GM06990 (cell line): ENCODE measurements at regions not wholly inside any gene's neighbourhood (a gene's known extent, or its start where the extent isn't known, plus 50 kb on each side); places are given as distances from the start of the nearest gene placed in this dataset.

ENCODE experiments used
- DNase-seq: peaks from one replicate; pipeline ENCODE4 v3.0.0-alpha.2; 2011; ENCODE audit not compliant: insufficient read length; ENCODE audit errors: extremely low read depth
- H3K27me3 ChIP-seq: replicated peaks from 2 replicates; pipeline ENCODE4 v1.6.0; 2011; ENCODE audit warnings: low read length; ENCODE audit not compliant: control insufficient read depth, insufficient read depth
- H3K36me3 ChIP-seq: 2 replicates; pipeline ENCODE4 v1.5.1; 2011; ENCODE audit warnings: low read length; ENCODE audit not compliant: control insufficient read depth, insufficient read depth
- H3K4me3 ChIP-seq: replicated peaks from 2 replicates; pipeline ENCODE4 v1.5.1; 2011; ENCODE audit warnings: low read depth, mild to moderate bottlenecking, control low read depth, low read length
- TF ChIP-seq, protein P1 (sequence below): IDR thresholded peaks from 2 replicates; pipeline ENCODE4 v1.5.1; 2011; ENCODE audit warnings: low read length, control low read depth, mild to moderate bottlenecking, inconsistent platforms; ENCODE audit not compliant: insufficient read depth, poor library complexity, severe bottlenecking

DNA sequence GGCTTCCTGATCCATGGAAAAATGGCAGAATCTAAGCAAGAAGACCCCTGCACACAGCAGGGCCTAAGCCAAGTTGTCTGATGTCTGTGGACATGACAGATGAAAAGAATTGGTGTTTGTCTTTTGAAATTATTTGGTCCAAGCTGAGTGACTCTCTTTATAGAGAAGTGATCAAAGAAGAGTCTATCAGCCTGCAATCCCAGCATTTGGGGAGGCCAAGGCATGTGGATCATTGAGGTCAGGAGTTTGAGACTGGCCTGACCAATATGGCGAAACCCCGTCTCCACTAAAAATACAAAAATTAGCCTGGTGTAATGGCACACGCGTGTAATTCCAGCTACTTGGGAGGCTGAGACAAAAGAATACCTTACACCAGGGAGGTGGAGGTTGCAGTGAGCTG is 64.8 kb upstream of the TUNAR start:
- no peak overlapping the region for H3K4me3 ChIP-seq
- no peaks in the 10 kb centered on the region for H3K36me3 ChIP-seq
- TF ChIP-seq, protein P1, sequence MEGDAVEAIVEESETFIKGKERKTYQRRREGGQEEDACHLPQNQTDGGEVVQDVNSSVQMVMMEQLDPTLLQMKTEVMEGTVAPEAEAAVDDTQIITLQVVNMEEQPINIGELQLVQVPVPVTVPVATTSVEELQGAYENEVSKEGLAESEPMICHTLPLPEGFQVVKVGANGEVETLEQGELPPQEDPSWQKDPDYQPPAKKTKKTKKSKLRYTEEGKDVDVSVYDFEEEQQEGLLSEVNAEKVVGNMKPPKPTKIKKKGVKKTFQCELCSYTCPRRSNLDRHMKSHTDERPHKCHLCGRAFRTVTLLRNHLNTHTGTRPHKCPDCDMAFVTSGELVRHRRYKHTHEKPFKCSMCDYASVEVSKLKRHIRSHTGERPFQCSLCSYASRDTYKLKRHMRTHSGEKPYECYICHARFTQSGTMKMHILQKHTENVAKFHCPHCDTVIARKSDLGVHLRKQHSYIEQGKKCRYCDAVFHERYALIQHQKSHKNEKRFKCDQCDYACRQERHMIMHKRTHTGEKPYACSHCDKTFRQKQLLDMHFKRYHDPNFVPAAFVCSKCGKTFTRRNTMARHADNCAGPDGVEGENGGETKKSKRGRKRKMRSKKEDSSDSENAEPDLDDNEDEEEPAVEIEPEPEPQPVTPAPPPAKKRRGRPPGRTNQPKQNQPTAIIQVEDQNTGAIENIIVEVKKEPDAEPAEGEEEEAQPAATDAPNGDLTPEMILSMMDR, result no peak
- H3K27me3 ChIP-seq, result peaks cover 6% of the 10 kb centered on the region
- no peak for DNase-seq

DNA sequence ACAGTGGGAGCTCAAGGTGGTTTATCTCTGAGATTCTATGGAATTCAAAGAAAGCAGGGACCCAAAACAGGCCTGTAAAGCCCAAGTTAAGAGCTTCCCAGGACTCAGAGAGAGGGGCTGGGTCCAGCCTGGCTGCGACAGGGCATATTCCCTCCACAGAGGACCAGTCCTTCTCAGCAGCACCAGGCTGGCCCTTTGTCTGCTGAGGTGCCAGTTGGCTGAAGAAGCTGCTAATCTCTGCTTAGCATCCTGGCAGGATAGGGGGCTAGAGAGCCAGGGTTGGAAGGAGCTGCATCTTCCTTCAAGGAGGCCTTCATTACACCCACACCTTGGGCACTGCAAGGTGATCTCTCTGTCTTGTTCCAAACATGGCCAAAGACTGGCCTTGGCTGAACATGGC is 68.3 kb upstream of the TUNAR start:
- H3K36me3 ChIP-seq, result no peaks in the 10 kb centered on the region
- TF ChIP-seq, protein P1, result no peak
- no peak overlapping the region for H3K4me3 ChIP-seq
- H3K27me3 ChIP-seq, result peaks cover 6% of the 10 kb centered on the region
- DNase-seq, result no peak

DNA sequence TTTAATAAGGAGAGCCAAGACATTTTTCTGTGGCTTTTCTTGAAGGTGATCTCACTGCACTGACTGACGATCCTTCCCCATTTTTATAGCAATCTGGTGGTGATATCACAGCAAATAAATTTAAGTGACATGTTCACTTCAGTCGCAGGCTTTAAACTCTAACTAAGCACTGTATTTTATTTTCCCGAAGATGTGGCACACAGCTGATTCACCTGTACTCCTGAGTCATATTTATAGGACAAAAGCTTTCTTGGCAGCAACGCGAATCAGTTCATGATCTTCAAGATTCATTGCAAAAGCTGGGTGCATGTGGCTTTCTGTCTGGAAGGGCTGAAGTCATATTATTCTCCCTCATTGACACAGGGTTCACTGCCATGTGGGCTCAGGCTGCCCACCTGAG is 79.8 kb upstream of the TUNAR start:
- Histone ChIP-seq H3K27me3 (peaks cover 1% of the 10 kb centered on the region; the same call in 1 of the 2 replicates), H3K4me3 (no peak overlapping the region), H3K36me3 (no peaks in the 10 kb centered on the region)
- TF ChIP-seq, protein P1, result no peak
- no peak for DNase-seq

DNA sequence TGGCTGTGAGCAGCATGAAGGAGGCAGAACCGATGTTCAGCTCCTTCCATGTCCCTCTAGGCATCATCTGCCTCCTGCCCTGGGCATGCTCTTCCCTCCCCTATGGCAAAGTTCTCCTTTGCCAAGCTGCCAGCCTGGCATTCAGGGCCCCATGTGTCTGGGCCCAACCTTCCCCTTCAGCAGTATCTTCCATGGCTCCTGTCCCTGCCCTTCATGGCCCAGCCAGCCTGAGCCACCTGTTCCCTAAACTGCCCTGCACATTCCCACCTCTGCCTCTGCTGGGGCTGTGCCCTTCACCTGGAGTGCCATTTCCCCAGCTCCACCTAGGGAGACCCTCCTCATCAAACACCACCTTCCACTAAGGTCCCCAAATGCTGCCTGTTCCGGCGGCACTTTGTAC is 74.0 kb upstream of the TCL1A start:
- no peaks in the 10 kb centered on the region for H3K36me3 ChIP-seq
- H3K27me3 ChIP-seq, result no peaks in the 10 kb centered on the region; the same call in 1 of the 2 replicates
- no peak overlapping the region for H3K4me3 ChIP-seq
- no peak for DNase-seq
- TF ChIP-seq, protein P1, result no peak

DNA sequence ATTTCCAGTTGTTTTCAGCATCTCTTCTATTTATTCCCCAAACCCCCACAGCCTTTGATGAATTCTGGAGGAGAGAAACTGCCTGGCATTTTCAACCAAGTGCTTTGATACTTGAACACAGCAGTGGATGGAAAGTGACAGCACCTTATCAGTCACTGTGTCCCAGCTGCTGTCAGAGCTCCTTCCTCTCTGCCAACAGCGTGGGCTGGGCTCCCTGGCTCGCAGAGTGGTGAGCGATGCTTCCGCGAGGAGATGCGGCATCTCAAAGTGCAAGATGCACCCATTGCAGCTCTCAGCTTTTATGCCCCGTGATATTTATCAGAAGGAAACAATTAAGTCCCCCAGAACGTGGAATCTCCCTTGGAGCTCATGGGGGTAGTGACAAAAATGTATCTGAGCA is 72.6 kb upstream of the TCL1A start:
- no peak for DNase-seq
- Histone ChIP-seq H3K4me3 (no peak overlapping the region), H3K36me3 (no peaks in the 10 kb centered on the region), H3K27me3 (no peaks in the 10 kb centered on the region; the same call in 1 of the 2 replicates)
- TF ChIP-seq, protein P1, result no peak

DNA sequence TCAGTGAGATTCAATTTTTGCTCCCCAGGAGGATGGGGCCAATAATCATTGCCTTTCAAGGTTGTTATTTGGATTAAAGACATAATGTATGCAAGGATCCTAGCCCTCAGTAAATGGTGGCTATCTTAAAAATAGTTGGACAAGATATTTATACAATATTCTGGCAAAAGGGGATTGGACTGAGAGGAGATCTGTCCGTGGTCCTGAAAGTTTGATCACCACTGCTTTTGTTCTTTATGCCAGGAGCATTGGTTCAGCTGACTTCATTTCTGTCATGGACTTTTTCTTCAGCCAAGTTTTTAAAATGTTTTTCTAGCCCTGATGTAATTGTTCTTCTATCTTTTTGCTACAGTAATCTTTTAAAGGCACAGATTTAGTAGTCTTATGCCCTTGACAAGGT is 70.2 kb upstream of the TCL1A start:
- DNase-seq, result no peak
- no peaks in the 10 kb centered on the region for H3K36me3 ChIP-seq
- H3K27me3 ChIP-seq, result no peaks in the 10 kb centered on the region; the same call in none of the 2 replicates
- no peak overlapping the region for H3K4me3 ChIP-seq
- TF ChIP-seq, protein P1, result no peak
